T-helper 2 cell treated with Interferon-gamma antibody and Interleukin-4, amounts not matched to agents 5 μg/mL and 100 μg/mL, for 36 hours (primary cell): ENCODE measurements at regions not wholly inside any gene's neighbourhood (a gene's known extent, or its start where the extent isn't known, plus 50 kb on each side); places are given as distances from the start of the nearest gene placed in this dataset.
"Not testable (repeated sequence)": the region's sequence is repeated elsewhere in the genome, so short reads cannot be mapped to it uniquely, and the experiment has no call there.

ENCODE experiments used
- DNase-seq: peaks from one replicate; pipeline ENCODE4 v3.0.0; 2021; ENCODE audit warnings: low spot score
- H3K27ac Mint-ChIP-seq: one replicate; pipeline ENCODE4 v1.8.0; 2021; ENCODE audit warnings: mild to moderate bottlenecking, mixed read lengths
- H3K27me3 Mint-ChIP-seq: one replicate; pipeline ENCODE4 v1.8.0; 2021; ENCODE audit warnings: low read depth, mixed read lengths
- H3K36me3 Mint-ChIP-seq: one replicate; pipeline ENCODE4 v1.8.0; 2021; ENCODE audit warnings: low read depth, mixed read lengths
- H3K4me1 Mint-ChIP-seq: one replicate; pipeline ENCODE4 v1.8.0; 2021; ENCODE audit warnings: low read depth, mixed read lengths
- H3K4me3 Mint-ChIP-seq: one replicate; pipeline ENCODE4 v1.8.0; 2022; ENCODE audit warnings: mild to moderate bottlenecking, moderate library complexity, mixed read lengths
- H3K9me3 Mint-ChIP-seq: one replicate; pipeline ENCODE4 v1.8.0; 2021; ENCODE audit warnings: mixed read lengths

DNA sequence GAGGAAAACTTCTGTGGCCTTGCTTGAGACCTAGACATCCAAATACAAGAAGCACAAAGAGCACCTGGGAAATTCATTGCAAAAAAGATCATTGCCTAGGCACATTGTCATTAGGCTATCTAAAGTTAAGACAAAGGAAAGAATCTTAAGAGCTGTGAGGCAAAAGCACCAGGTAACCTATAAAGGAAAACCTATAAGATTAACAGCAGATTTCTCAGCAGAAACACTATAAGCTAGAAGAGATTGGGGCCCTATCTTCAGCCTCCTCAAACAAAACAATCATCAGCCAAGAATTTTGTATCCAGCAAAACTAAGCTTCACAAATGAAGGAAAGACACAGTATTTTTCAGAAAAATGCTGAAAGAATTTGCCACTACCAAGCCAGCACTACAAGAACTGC, 1003.3 kb downstream of the XPNPEP1 start:
- not testable (repeated sequence) for H3K36me3 Mint-ChIP-seq, H3K27me3 Mint-ChIP-seq, DNase-seq, H3K4me3 Mint-ChIP-seq, H3K4me1 Mint-ChIP-seq, H3K27ac Mint-ChIP-seq
- H3K9me3 Mint-ChIP-seq: peaks cover 10% of the 10 kb centered on the region

DNA sequence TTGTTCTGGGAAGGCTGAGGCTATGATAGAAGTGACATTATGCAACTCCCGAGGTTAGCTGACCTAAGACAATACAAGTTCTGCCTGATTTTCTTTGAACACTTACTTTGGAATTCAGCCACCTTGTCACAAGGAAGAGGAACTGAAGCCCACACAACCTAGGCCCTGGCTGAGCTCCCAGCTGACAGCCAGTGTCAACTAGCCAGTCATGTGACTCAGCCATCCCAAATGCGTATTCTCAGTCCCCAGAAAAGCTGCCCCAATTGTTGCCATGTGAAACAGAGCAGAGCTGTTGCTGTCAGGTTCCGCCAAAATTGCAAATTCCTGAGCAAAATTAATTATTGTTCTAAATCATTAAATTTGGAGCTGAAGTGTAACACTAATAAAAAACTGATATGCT, 1010.0 kb downstream of the XPNPEP1 start:
- no peaks in the 10 kb centered on the region for H3K36me3 Mint-ChIP-seq
- no peaks in the 10 kb centered on the region for H3K27me3 Mint-ChIP-seq
- DNase-seq: no peak
- H3K9me3 Mint-ChIP-seq: no peaks in the 10 kb centered on the region
- no peak overlapping the region for H3K4me3 Mint-ChIP-seq
- H3K4me1 Mint-ChIP-seq: no peaks in the 10 kb centered on the region
- no peak overlapping the region for H3K27ac Mint-ChIP-seq

DNA sequence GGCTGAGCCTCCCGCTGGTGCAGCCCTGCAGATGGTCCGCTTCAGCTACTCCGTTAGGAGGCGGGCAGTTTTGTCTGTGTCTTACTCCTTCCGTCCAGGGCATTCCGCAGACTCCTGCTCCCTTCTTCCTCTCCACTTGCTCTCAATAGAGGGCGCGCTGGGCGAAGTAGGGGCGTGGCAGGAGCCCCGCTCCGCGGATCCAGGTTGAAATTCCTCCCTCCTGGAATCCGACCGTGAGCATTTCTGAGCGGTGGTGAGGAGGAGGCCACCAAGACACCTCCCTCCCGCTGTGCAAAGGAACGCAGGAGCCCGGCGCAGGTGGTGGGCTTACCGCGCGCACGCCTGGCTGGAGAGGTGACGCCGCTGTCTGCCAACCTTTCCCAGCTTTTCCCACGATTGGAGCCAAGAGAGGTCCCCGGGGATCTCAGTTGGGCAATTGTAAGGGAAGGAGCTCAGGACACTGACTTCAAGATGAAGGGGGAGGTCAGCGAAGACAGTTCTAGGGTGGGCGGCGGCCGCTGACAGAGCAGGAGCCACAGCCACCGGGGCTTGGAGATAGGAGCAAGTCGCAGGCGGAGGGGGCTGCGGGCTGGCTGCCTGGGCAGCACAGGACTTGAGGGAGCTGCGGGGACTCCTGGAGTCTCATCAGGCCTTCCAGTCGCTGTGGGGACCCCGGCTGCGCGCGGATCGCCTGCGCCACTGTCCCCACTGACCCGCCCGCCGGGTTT, 1011.3 kb downstream of the XPNPEP1 start:
- H3K9me3 Mint-ChIP-seq: no peaks in the 10 kb centered on the region
- H3K27ac Mint-ChIP-seq: no peak overlapping the region
- no peak for DNase-seq
- H3K36me3 Mint-ChIP-seq: no peaks in the 10 kb centered on the region
- no peak overlapping the region for H3K4me3 Mint-ChIP-seq
- H3K4me1 Mint-ChIP-seq: no peaks in the 10 kb centered on the region
- no peaks in the 10 kb centered on the region for H3K27me3 Mint-ChIP-seq

DNA sequence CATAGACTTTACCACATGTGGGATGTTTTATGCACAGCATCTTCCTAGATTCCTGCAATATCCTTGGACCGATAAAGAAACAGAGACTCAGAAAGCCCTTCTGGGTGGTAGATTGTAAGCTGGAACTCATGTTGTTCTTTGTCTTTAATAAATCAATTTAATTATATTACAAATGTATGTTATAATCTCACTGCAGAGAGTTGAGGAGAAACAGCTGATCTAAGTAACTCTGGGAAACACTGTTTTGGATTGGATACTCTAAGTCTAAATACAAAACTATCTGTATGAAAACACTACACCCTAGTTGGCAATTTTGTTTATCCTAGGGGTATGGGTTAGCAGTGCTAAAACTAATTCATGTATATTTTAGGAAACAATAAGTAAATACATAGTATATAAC, 1015.2 kb downstream of the XPNPEP1 start:
- H3K36me3 Mint-ChIP-seq: no peaks in the 10 kb centered on the region
- H3K27ac Mint-ChIP-seq: no peak overlapping the region
- peaks cover 5% of the 10 kb centered on the region for H3K9me3 Mint-ChIP-seq
- H3K4me1 Mint-ChIP-seq: no peaks in the 10 kb centered on the region
- DNase-seq: no peak
- H3K27me3 Mint-ChIP-seq: no peaks in the 10 kb centered on the region
- H3K4me3 Mint-ChIP-seq: no peak overlapping the region

DNA sequence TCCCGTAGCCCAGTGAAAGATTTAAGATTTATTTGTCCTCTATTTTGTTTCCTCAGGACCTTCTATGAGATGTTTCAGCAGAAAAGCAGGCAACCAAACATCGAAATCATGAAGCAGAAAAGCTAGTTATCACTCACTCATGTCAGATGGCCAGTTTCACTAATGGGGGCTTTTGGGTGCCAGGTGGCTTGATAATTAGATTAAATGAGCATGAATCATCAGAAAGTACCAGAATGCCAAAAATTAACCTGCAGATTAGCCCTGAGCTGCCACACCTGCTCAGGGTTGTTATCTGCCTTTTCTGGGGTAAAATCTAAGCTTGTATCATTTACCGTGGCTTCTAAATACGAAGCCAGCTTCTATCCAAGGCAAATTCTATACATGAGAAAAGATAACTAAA, 1017.5 kb downstream of the XPNPEP1 start:
- peaks cover 5% of the 10 kb centered on the region for H3K9me3 Mint-ChIP-seq
- no peaks in the 10 kb centered on the region for H3K36me3 Mint-ChIP-seq
- DNase-seq: no peak
- H3K4me3 Mint-ChIP-seq: no peak overlapping the region
- no peak overlapping the region for H3K27ac Mint-ChIP-seq
- H3K4me1 Mint-ChIP-seq: no peaks in the 10 kb centered on the region
- no peaks in the 10 kb centered on the region for H3K27me3 Mint-ChIP-seq

DNA sequence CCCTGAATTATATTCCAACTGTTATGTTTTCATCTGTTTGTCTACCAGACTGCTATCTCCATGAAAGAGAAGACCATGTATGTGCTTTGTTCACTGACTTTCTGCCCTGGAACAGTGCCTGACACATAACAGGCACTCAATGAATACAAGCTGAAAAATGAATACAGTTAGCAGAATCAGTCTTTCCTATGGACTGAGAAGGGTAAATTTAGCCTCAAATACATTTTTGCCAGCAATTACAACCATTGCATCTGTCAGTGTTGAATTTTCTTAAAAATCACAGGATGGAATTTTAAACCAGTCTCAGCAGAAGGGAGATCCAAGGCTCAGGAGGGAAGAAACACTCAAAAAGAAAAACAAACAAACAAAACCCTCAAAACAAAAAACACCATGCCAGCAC, 1018.1 kb downstream of the XPNPEP1 start:
- Mint-ChIP-seq H3K27ac (no peak overlapping the region), H3K9me3 (peaks cover 5% of the 10 kb centered on the region)
- DNase-seq: no peak

DNA sequence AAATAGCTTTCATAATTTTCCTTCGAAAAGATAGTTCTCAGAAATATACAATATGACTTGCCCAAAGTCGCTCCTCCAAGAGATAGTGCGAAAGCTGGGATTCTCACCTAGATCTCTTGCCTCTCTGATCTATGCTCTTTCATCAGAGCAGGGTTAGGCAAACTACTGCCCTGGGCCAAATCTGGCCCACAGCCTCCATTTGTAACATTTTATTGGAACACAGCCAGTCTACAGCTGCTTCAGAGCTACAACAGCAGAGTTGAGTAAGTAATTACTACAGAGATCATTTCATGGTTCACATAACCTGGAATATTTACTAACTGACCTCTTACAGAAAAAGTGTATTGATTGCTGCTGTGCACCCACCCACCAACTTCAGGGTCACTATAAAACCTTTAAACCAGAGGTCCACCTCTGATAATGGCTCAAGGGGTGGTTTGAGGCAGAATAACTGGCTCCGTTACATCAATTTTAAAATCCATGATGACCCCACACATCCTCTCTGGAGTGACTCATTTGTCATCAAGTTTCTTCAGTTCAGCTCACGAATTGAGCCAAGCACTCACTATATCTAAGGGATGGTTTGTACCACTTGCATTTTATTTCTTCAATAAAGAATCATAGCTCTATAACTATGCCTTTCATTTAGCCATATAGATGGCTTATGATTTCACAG, 1019.0 kb downstream of the XPNPEP1 start:
- no peak for DNase-seq
- Mint-ChIP-seq H3K4me1 (no peaks in the 10 kb centered on the region), H3K4me3 (no peak overlapping the region), H3K36me3 (no peaks in the 10 kb centered on the region), H3K9me3 (peaks cover 5% of the 10 kb centered on the region), H3K27me3 (no peaks in the 10 kb centered on the region), H3K27ac (no peak overlapping the region)

More for the DNA sequence above, 1018.1 kb downstream of the XPNPEP1 start:
- no peaks in the 10 kb centered on the region for H3K4me1 Mint-ChIP-seq
- H3K36me3 Mint-ChIP-seq: no peaks in the 10 kb centered on the region
- H3K27me3 Mint-ChIP-seq: no peaks in the 10 kb centered on the region
- no peak overlapping the region for H3K4me3 Mint-ChIP-seq

DNA sequence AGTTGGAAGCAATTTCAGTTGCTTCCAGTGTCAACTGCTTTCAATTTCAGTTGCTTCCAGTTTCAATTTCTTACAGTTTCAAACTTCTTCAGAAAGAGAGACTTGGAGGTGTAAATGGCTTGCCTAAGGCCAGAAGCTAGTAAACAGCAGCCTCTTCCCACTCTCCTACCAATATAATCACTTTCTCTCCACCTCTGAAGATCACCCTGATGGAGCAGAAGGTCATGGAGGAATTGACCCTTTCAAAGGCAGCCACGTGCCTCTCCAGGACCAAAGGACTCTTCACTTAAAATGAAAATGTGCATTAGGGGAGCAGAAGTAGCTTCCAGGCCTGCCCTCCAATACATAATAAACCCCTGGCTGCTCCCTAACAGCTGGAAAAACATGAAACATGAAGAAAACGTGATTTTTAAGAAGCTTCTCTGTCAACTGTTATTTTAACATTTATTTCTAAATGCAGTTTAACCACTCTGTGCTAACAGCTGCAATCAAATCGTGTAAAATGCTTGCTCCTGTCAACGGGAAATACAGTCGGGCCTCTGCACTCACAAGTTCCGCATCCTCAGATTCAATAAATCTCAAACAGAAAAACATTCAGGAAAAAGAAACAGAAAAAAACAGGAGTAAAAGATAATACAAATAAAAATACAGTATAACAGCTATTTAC, 1020.6 kb downstream of the XPNPEP1 start:
- Mint-ChIP-seq H3K27ac (no peak overlapping the region), H3K4me1 (no peaks in the 10 kb centered on the region), H3K4me3 (no peak overlapping the region), H3K36me3 (no peaks in the 10 kb centered on the region), H3K9me3 (peaks cover 9% of the 10 kb centered on the region), H3K27me3 (no peaks in the 10 kb centered on the region)
- no peak for DNase-seq

DNA sequence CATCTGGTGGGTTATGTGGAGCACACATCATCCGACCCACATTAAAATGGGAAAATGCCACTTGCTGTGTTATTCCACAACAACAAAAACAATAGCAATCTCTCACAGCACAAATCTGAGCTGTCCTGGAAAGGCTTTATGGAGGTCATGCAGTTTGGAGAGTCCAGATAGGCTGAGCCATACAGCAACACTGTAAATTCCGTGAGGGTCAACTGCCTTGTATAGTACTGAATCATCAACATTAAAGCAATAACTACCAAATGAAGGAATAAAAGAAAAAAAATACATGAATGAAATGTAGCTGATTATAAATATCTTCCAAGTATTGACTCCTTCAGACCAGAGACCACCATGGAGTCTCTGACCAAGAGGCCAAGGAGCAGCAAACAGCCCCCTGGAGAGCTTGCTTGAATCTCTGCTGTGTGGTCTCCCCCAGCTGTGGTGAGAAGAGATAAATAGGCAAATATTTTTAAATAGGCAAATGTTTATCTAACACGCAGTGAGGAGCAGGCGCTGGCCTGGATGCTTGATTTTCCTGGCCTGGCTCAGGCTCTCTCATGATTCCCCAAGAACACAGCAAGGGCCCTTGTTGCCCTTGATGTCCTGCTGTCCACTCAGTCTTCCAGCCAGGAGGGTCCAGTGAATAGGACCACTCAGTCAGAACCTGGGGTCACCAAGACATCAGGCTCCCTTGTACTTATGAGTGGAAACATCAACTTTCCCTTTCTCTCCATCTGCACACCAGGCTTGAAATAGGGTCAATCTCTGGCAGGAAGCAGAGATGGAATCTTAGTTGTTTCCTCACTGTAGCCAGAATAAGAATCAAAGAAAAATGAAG, 1021.3 kb downstream of the XPNPEP1 start:
- no peak for DNase-seq
- Mint-ChIP-seq H3K27ac (no peak overlapping the region), H3K4me1 (no peaks in the 10 kb centered on the region), H3K36me3 (no peaks in the 10 kb centered on the region), H3K4me3 (no peak overlapping the region), H3K9me3 (peaks cover 13% of the 10 kb centered on the region), H3K27me3 (no peaks in the 10 kb centered on the region)

DNA sequence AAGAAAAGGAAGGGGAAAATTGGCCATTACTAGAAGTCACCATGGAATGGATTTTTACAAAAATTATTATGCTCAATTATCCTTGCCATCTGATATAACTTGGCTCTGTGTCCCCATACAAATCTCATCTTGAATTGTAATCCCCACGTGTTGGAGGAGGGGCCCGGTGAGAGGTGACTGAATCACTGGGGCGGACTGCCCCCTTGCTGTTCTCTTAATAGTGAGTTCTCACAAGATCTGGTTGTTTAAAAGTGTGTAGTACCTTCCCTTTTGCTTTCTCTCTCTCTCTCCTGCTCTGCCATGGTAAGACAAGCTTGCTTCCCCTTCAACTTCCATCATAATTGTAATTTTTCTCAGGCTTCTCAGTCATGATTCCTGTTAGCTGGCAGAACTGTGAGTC, 1023.6 kb downstream of the XPNPEP1 start:
- H3K27me3 Mint-ChIP-seq: no peaks in the 10 kb centered on the region
- DNase-seq: no peak
- no peak overlapping the region for H3K4me3 Mint-ChIP-seq
- no peaks in the 10 kb centered on the region for H3K4me1 Mint-ChIP-seq
- H3K9me3 Mint-ChIP-seq: peaks cover 16% of the 10 kb centered on the region
- H3K27ac Mint-ChIP-seq: no peak overlapping the region
- H3K36me3 Mint-ChIP-seq: no peaks in the 10 kb centered on the region

DNA sequence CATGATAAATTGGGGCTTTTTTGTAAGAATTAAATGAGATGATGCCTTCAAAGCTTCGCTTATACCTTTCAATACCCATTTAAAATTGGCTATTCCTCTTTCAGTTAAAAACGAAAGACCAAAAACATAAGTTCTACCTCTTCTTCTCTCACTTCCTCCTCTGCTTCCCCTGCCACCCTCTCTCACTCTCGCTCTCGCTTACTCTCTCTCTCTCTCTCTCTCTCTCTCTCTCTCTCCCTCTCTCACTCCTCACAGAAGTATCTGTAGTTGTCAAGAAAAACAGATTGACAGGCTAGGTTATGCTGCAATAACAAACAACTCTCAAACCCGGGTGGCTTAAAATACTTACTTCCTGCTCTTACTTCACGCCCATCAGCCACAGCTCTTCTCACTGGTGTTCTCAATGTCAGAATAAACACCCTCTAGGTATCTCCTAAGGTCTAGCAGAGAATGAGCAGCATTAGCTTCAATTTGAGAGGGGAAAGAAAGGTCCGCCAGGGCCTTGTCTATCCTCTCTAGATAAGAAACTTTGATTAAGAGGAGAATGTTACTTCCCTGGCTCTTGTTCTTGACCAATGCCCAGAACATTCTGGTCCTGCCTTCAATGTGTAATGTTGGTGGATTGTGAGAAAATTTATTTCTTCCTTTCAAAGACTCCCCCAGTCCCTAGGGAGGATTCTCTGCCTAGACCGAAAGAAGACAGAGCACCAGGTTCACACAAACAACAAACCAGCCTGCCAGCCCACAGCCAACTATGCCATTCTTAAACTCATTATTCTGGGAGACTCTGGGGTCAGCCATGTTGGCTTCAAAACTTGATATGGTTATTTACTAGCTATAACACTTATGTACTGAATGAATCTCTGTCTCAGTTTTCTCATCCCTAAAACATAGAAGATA, 1028.7 kb downstream of the XPNPEP1 start:
- Mint-ChIP-seq H3K27ac (no peak overlapping the region), H3K27me3 (no peaks in the 10 kb centered on the region), H3K4me1 (no peaks in the 10 kb centered on the region), H3K36me3 (no peaks in the 10 kb centered on the region), H3K4me3 (no peak overlapping the region), H3K9me3 (peaks cover 44% of the 10 kb centered on the region)
- no peak for DNase-seq

DNA sequence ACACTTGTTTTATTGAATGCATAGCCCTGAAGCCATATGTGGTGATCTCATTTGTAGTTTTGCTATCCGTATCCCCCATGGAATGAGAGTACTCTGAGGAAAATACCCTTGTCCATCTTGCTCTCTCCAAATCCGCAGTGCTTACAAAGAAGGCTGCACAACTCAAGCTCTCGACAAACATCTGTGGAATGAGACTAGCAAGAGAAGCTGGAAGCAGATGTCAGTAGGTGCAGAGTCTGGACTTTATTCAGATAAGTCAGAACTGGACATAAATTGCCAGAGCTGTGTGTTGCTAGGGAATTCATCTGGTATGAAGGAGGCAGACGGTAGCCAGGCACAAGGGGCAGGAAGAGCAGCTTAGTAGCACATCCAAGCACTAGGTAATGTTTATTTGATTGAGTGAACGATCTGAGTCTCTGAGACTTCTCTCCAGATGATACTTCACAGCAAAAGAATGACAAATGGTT, 1046.2 kb downstream of the XPNPEP1 start:
- no peak overlapping the region for H3K4me3 Mint-ChIP-seq
- H3K36me3 Mint-ChIP-seq: no peaks in the 10 kb centered on the region
- no peaks in the 10 kb centered on the region for H3K27me3 Mint-ChIP-seq
- H3K4me1 Mint-ChIP-seq: no peaks in the 10 kb centered on the region
- H3K9me3 Mint-ChIP-seq: peaks cover 1% of the 10 kb centered on the region
- no peak overlapping the region for H3K27ac Mint-ChIP-seq
- DNase-seq: no peak

DNA sequence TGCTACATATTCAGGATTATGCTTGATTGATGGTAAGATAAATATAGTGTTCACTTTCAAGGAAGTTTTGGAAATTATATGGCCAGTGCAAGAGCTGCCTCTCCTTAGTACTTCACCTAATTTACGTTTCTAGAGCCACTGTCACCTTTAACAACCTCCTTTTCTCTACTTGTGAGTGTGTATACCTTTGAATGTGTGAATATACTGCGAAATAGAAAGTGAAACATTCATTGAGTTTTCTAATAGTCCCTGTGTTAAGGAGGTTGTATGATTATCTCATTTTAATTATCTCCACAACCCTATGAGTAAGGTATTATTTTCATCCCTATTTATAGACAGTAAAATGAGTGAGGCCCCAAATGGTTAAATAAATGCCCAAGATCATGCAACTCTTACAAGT, 1050.5 kb downstream of the XPNPEP1 start:
- DNase-seq: no peak
- Mint-ChIP-seq H3K4me3 (no peak overlapping the region), H3K27me3 (no peaks in the 10 kb centered on the region), H3K27ac (no peak overlapping the region), H3K36me3 (no peaks in the 10 kb centered on the region), H3K4me1 (no peaks in the 10 kb centered on the region), H3K9me3 (peaks cover 11% of the 10 kb centered on the region)
